PC-9 (cell line): ENCODE measurements at regions not wholly inside any gene's neighbourhood (a gene's known extent, or its start where the extent isn't known, plus 50 kb on each side); places are given as distances from the start of the nearest gene placed in this dataset.

ENCODE experiments used
- BruUV-seq: library from RNA; stranded (reverse); fragments of 400-500 nt; replicated peaks from 2 replicates; lab custom pipeline; 2021; lab: Mats Ljungman, UMichigan
- CTCF ChIA-PET: fragments of 300-600 bp; sonication (Branson Sonifier 250); formaldehyde crosslinking; loops from one replicate; lab custom pipeline; 2022; ENCODE audit warnings: antibody characterized with exemption; lab: Charles Lee
- POLR2A ChIA-PET: fragments of 300-600 bp; sonication (Branson Sonifier 250); formaldehyde crosslinking; loops from one replicate; lab custom pipeline; 2022; ENCODE audit warnings: antibody characterized with exemption; ENCODE audit not compliant: unreplicated experiment; lab: Charles Lee
- DNase-seq, 2 experiments: peaks; one replicate each; pipeline versions ENCODE4 v3.0.0 to v3.0.0-alpha.2; 2015 to 2022; ENCODE audit warnings: mixed read lengths in 1 of 2
- H2AFZ ChIP-seq: fragments of 200-600 bp; sonication (generic); 2 replicates; pipeline ENCODE4 v1.8.1; 2017; ENCODE audit warnings: antibody characterized with exemption
- H3F3A ChIP-seq: fragments of 200-600 bp; sonication (generic); 2 replicates; pipeline ENCODE4 v1.8.1; 2017; ENCODE audit warnings: antibody characterized with exemption, mild to moderate bottlenecking, low read depth; ENCODE audit not compliant: insufficient read depth
- H3K27ac ChIP-seq: fragments of 200-600 bp; sonication (generic); 2 replicates; pipeline ENCODE4 v1.6.1; 2016; ENCODE audit warnings: mixed run types
- H3K27me3 ChIP-seq: fragments of 200-600 bp; sonication (generic); 2 replicates; pipeline ENCODE4 v1.6.1; 2016; ENCODE audit warnings: low read depth, mixed run types; ENCODE audit not compliant: insufficient read depth
- H3K36me3 ChIP-seq: fragments of 200-600 bp; sonication (generic); 2 replicates; pipeline ENCODE4 v1.6.1; 2016; ENCODE audit warnings: low read depth, mixed run types
- H3K4me1 ChIP-seq: fragments of 200-600 bp; sonication (generic); replicated peaks from 2 replicates; pipeline ENCODE4 v1.6.1; 2016; ENCODE audit warnings: mixed run types; ENCODE audit not compliant: insufficient read depth
- H3K4me2 ChIP-seq: fragments of 200-600 bp; sonication (generic); 2 replicates; pipeline ENCODE4 v1.6.1; 2017; ENCODE audit warnings: mixed run types
- H3K4me3 ChIP-seq: fragments of 200-600 bp; sonication (generic); 2 replicates; pipeline ENCODE4 v1.6.1; 2016; ENCODE audit warnings: mixed run types
- H3K79me2 ChIP-seq: fragments of 200-600 bp; sonication (generic); 2 replicates; pipeline ENCODE4 v1.6.1; 2017; ENCODE audit warnings: low read depth, mixed run types
- H3K9me2 ChIP-seq: fragments of 200-600 bp; sonication (generic); 2 replicates; pipeline ENCODE4 v1.8.1; 2017; ENCODE audit warnings: mild to moderate bottlenecking; ENCODE audit not compliant: insufficient read depth
- H3K9me3 ChIP-seq: fragments of 200-600 bp; sonication (generic); 2 replicates; pipeline ENCODE4 v1.8.1; 2016; ENCODE audit warnings: low read depth; ENCODE audit not compliant: insufficient read depth
- H4K20me1 ChIP-seq: fragments of 200-600 bp; sonication (generic); 2 replicates; pipeline ENCODE4 v1.8.1; 2017; ENCODE audit not compliant: insufficient read depth
- CTCF ChIP-seq: fragments of 200-600 bp; sonication (generic); conservative IDR thresholded peaks from 2 replicates; pipeline ENCODE4 v1.6.1; 2017; ENCODE audit warnings: mixed run types, antibody characterized with exemption, mild to moderate bottlenecking, moderate library complexity
- EZH2 ChIP-seq: fragments of 200-600 bp; sonication (generic); IDR thresholded peaks from 2 replicates; pipeline ENCODE4 v1.8.0; 2017; ENCODE audit warnings: antibody characterized with exemption, low read depth
- intact Hi-C: fragments of 100-400 bp; cut with micrococcal nuclease; formaldehyde crosslinking; loops from one replicate; pipeline ENCODE4 v1.10.0; 2022; ENCODE audit not compliant: unreplicated experiment

- Histone ChIP-seq H3K79me2 (no peaks in the 10 kb centered on the region), H4K20me1 (no peaks in the 10 kb centered on the region), H3K9me2 (no peaks in the 10 kb centered on the region), H3K4me1 (no peaks in the 10 kb centered on the region), H3K27ac (no peak overlapping the region), H3K9me3 (no peaks in the 10 kb centered on the region), H2AFZ (no peak overlapping the region), H3K4me2 (no peak overlapping the region), H3F3A (no peaks in the 10 kb centered on the region), H3K27me3 (no peaks in the 10 kb centered on the region), H3K36me3 (no peaks in the 10 kb centered on the region), H3K4me3 (no peak overlapping the region)
- no peak for TF ChIP-seq EZH2
- no peak for TF ChIP-seq CTCF
- BruUV-seq = no TSS peak
- intact Hi-C loops = no loop called here
- CTCF ChIA-PET = no interaction called here
- DNase-seq = no peak
- POLR2A ChIA-PET = no interaction called here
Observed at GRCh38 chr10:64257704-64258103, 736.5 kb downstream of the REEP3 start.

GRCh38 chr10:64261092-64261491 lies 739.9 kb downstream of the REEP3 start:
- Histone ChIP-seq H3K9me3 (no peaks in the 10 kb centered on the region), H3K79me2 (no peaks in the 10 kb centered on the region), H3K27ac (no peak overlapping the region), H3K27me3 (no peaks in the 10 kb centered on the region), H2AFZ (no peak overlapping the region), H3K36me3 (no peaks in the 10 kb centered on the region), H3F3A (no peaks in the 10 kb centered on the region), H3K4me2 (no peak overlapping the region), H4K20me1 (no peaks in the 10 kb centered on the region), H3K4me3 (no peak overlapping the region), H3K9me2 (no peaks in the 10 kb centered on the region), H3K4me1 (no peaks in the 10 kb centered on the region)
- POLR2A ChIA-PET = no interaction called here
- CTCF ChIA-PET = no interaction called here
- no TSS peak for BruUV-seq
- intact Hi-C loops = no loop called here
- no peak for DNase-seq
- no peak for TF ChIP-seq CTCF
- TF ChIP-seq EZH2 = no peak

- H3F3A ChIP-seq = no peaks in the 10 kb centered on the region
- no peak overlapping the region for H2AFZ ChIP-seq
- no peak overlapping the region for H3K27ac ChIP-seq
- intact Hi-C loops = no loop called here
- POLR2A ChIA-PET = no interaction called here
- TF ChIP-seq EZH2 = no peak
- no peak for TF ChIP-seq CTCF
- no peak for DNase-seq
- H3K9me3 ChIP-seq = no peaks in the 10 kb centered on the region
- no peak overlapping the region for H3K4me2 ChIP-seq
- no peaks in the 10 kb centered on the region for H3K36me3 ChIP-seq
- no peaks in the 10 kb centered on the region for H3K4me1 ChIP-seq
- H3K79me2 ChIP-seq = no peaks in the 10 kb centered on the region
- no TSS peak for BruUV-seq
- no peaks in the 10 kb centered on the region for H4K20me1 ChIP-seq
- CTCF ChIA-PET = no interaction called here
- H3K27me3 ChIP-seq = no peaks in the 10 kb centered on the region
- no peaks in the 10 kb centered on the region for H3K9me2 ChIP-seq
- no peak overlapping the region for H3K4me3 ChIP-seq
Observed at GRCh38 chr10:64261676-64262075, 740.5 kb downstream of the REEP3 start.
